IMR-90 (cell line): ENCODE measurements at regions not wholly inside any gene's neighbourhood (a gene's known extent, or its start where the extent isn't known, plus 50 kb on each side); places are given as distances from the start of the nearest gene placed in this dataset.

Source experiments
- ATAC-seq: fragments of 200-7000 bp; cut with Tn5 transposase; 2 replicates; pipeline ENCODE4 v1.9.1; 2020; ENCODE audit warnings: low read depth, mild to moderate bottlenecking, moderate library complexity
- BruUV-seq: library from RNA; stranded (reverse); fragments of 400-500 nt; replicated peaks from 2 replicates; lab custom pipeline; 2021; lab: Mats Ljungman, UMichigan
- CTCF ChIA-PET: fragments of 300-600 bp; formaldehyde crosslinking; extraction: SDS; loops from one replicate; lab custom pipeline; 2021; ENCODE audit warnings: antibody characterized with exemption; lab: Yijun Ruan, JAX
- POLR2A ChIA-PET: fragments of 300-600 bp; sonication (Branson Sonifier 250); formaldehyde crosslinking; loops from one replicate; lab custom pipeline; 2022; ENCODE audit warnings: antibody characterized with exemption; ENCODE audit not compliant: unreplicated experiment; lab: Charles Lee
- DNase-seq: peaks from one replicate; pipeline ENCODE4 v3.0.0; 2013
- H2AFZ ChIP-seq: replicated peaks from 2 replicates; pipeline ENCODE3; 2013; ENCODE audit warnings: low read length, mild to moderate bottlenecking; ENCODE audit not compliant: poor library complexity
- H2AK5ac ChIP-seq: 2 replicates; pipeline ENCODE4 v1.6.1; 2013; ENCODE audit warnings: low read depth, low read length, inconsistent platforms
- H2AK9ac ChIP-seq: replicated peaks from 2 replicates; pipeline ENCODE3; 2013; ENCODE audit warnings: mild to moderate bottlenecking, low read depth, low read length, moderate library complexity; ENCODE audit not compliant: poor library complexity
- H2BK120ac ChIP-seq: 2 replicates; pipeline ENCODE4 v1.6.1; 2013; ENCODE audit warnings: low read depth, low read length, inconsistent platforms
- H2BK15ac ChIP-seq: 3 replicates; pipeline ENCODE4 v1.6.1; 2013; ENCODE audit warnings: low read depth, low read length, inconsistent platforms
- H2BK20ac ChIP-seq: 2 replicates; pipeline ENCODE4 v1.6.1; 2013; ENCODE audit warnings: low read depth, mild to moderate bottlenecking, inconsistent platforms, low read length, moderate library complexity
- H2BK5ac ChIP-seq: 2 replicates; pipeline ENCODE4 v1.6.1; 2013; ENCODE audit warnings: mild to moderate bottlenecking, low read depth, low read length, inconsistent platforms; ENCODE audit not compliant: poor library complexity, severe bottlenecking
- H3K14ac ChIP-seq: replicated peaks from 2 replicates; pipeline ENCODE4 v1.6.1; 2013; ENCODE audit warnings: low read depth, low read length, inconsistent platforms
- H3K18ac ChIP-seq: 2 replicates; pipeline ENCODE4 v1.6.1; 2013; ENCODE audit warnings: low read depth, low read length, control low read depth
- H3K23ac ChIP-seq: 2 replicates; pipeline ENCODE4 v1.6.1; 2013; ENCODE audit warnings: low read depth, low read length, inconsistent platforms
- H3K27ac ChIP-seq: 2 replicates; pipeline ENCODE4 v1.5.1; 2013; ENCODE audit warnings: mild to moderate bottlenecking, control low read depth, low read length; ENCODE audit not compliant: insufficient read depth
- H3K27me3 ChIP-seq: 2 replicates; pipeline ENCODE4 v1.6.1; 2013; ENCODE audit warnings: low read length; ENCODE audit not compliant: control insufficient read depth, insufficient read depth
- H3K36me3 ChIP-seq: 2 replicates; pipeline ENCODE4 v1.6.1; 2013; ENCODE audit warnings: low read length, mixed read lengths; ENCODE audit not compliant: control insufficient read depth, insufficient read depth
- H3K4ac ChIP-seq: 2 replicates; pipeline ENCODE4 v1.6.1; 2013; ENCODE audit warnings: low read depth, low read length, inconsistent platforms
- H3K4me1 ChIP-seq: 2 replicates; pipeline ENCODE4 v1.6.1; 2013; ENCODE audit warnings: low read length, mixed read lengths; ENCODE audit not compliant: control insufficient read depth, insufficient read depth
- H3K4me2 ChIP-seq: 2 replicates; pipeline ENCODE4 v1.6.1; 2013; ENCODE audit warnings: low read depth, mild to moderate bottlenecking, control low read depth, low read length, moderate library complexity
- H3K4me3 ChIP-seq: 2 replicates; pipeline ENCODE4 v1.5.1; 2013; ENCODE audit warnings: low read depth, mild to moderate bottlenecking, control low read depth, low read length, moderate library complexity; ENCODE audit not compliant: insufficient read depth
- H3K56ac ChIP-seq: 2 replicates; pipeline ENCODE4 v1.6.1; 2013; ENCODE audit warnings: low read length, inconsistent platforms; ENCODE audit not compliant: insufficient read depth; ENCODE audit errors: extremely low read depth
- H3K79me1 ChIP-seq, 2 experiments: 2 replicates each; pipeline ENCODE4 v1.6.1; 2013; ENCODE audit warnings: low read length in 2 of 2, inconsistent platforms in 1 of 2, low read depth in 1 of 2
- H3K9ac ChIP-seq: 2 replicates; pipeline ENCODE4 v1.6.1; 2013; ENCODE audit warnings: low read depth, low read length, control low read depth
- H3K9me1 ChIP-seq: 2 replicates; pipeline ENCODE4 v1.6.1; 2013; ENCODE audit warnings: low read length, inconsistent platforms; ENCODE audit not compliant: insufficient read depth
- H3K9me3 ChIP-seq: 2 replicates; pipeline ENCODE4 v1.6.1; 2013; ENCODE audit warnings: low read length; ENCODE audit not compliant: control insufficient read depth, insufficient read depth
- H4K20me1 ChIP-seq: 2 replicates; pipeline ENCODE4 v1.6.1; 2013; ENCODE audit warnings: low read length, inconsistent platforms; ENCODE audit not compliant: insufficient read depth
- H4K5ac ChIP-seq: 2 replicates; pipeline ENCODE4 v1.6.1; 2013; ENCODE audit warnings: mild to moderate bottlenecking, low read depth, low read length, control low read depth
- H4K8ac ChIP-seq, 2 experiments: 2 replicates each; pipeline ENCODE4 v1.6.1; 2013; ENCODE audit warnings: low read depth in 2 of 2, low read length in 2 of 2, control low read depth in 1 of 2, inconsistent platforms in 1 of 2
- H4K91ac ChIP-seq: 2 replicates; pipeline ENCODE4 v1.6.1; 2013; ENCODE audit warnings: low read depth, low read length, inconsistent platforms; ENCODE audit not compliant: insufficient read depth
- BHLHE40 ChIP-seq: fragments of 150-350 bp; IDR thresholded peaks from 2 replicates; pipeline ENCODE4 v1.6.1; 2016; ENCODE audit warnings: mild to moderate bottlenecking, low read depth, low read length
- CEBPB ChIP-seq: IDR thresholded peaks from 2 replicates; pipeline ENCODE4 v1.6.1; 2012; ENCODE audit warnings: low read depth, low read length, improper control_type of control experiment
- CHD1 ChIP-seq: IDR thresholded peaks from 2 replicates; pipeline ENCODE4 v1.6.1; 2012; ENCODE audit warnings: low read depth, low read length, improper control_type of control experiment
- CTCF ChIP-seq: conservative IDR thresholded peaks from 2 replicates; pipeline ENCODE4 v1.5.1; 2012; ENCODE audit warnings: mild to moderate bottlenecking, low read depth, low read length, improper control_type of control experiment
- ELK1 ChIP-seq: fragments of 150-350 bp; IDR thresholded peaks from 2 replicates; pipeline ENCODE4 v1.6.1; 2016; ENCODE audit warnings: low read depth, mild to moderate bottlenecking, low read length, moderate library complexity, borderline replicate concordance
- FOS ChIP-seq: fragments of 150-350 bp; IDR thresholded peaks from 2 replicates; pipeline ENCODE4 v1.6.1; 2016; ENCODE audit warnings: low read depth, low read length
- MAFK ChIP-seq: IDR thresholded peaks from 2 replicates; pipeline ENCODE4 v1.6.1; 2012; ENCODE audit warnings: low read depth, low read length, improper control_type of control experiment
- MAZ ChIP-seq: IDR thresholded peaks from 2 replicates; pipeline ENCODE4 v1.6.1; 2012; ENCODE audit warnings: low read depth, mild to moderate bottlenecking, low read length, improper control_type of control experiment, moderate library complexity, borderline replicate concordance
- MXI1 ChIP-seq: IDR thresholded peaks from 2 replicates; pipeline ENCODE4 v1.6.1; 2012; ENCODE audit warnings: low read depth, mild to moderate bottlenecking, low read length, moderate library complexity, borderline replicate concordance
- NFE2L2 ChIP-seq: fragments of 150-350 bp; IDR thresholded peaks from 2 replicates; pipeline ENCODE4 v1.6.1; 2016; ENCODE audit warnings: low read depth, mild to moderate bottlenecking, low read length
- POLR2A ChIP-seq: IDR thresholded peaks from 2 replicates; pipeline ENCODE4 v1.6.1; 2012; ENCODE audit warnings: mild to moderate bottlenecking, low read depth, low read length
- RAD21 ChIP-seq: IDR thresholded peaks from 2 replicates; pipeline ENCODE4 v1.6.1; 2012; ENCODE audit warnings: low read length, improper control_type of control experiment
- RCOR1 ChIP-seq: IDR thresholded peaks from 2 replicates; pipeline ENCODE4 v1.6.1; 2012; ENCODE audit warnings: mild to moderate bottlenecking, low read length, improper control_type of control experiment; ENCODE audit not compliant: insufficient replicate concordance
- RFX5 ChIP-seq: IDR thresholded peaks from 2 replicates; pipeline ENCODE4 v1.8.0; 2012; ENCODE audit warnings: low read depth, mild to moderate bottlenecking, low read length, moderate library complexity
- SMC3 ChIP-seq: fragments of 150-350 bp; IDR thresholded peaks from 2 replicates; pipeline ENCODE4 v1.6.1; 2016; ENCODE audit warnings: low read depth, mild to moderate bottlenecking, antibody characterized with exemption, low read length, moderate library complexity
- USF2 ChIP-seq: fragments of 150-350 bp; IDR thresholded peaks from 2 replicates; pipeline ENCODE4 v1.6.1; 2017; ENCODE audit warnings: mild to moderate bottlenecking, antibody characterized with exemption, low read length, low read depth
- WGBS, 2 experiments: methylation state at CpG; one replicate each; pipeline versions ENCODE4 v1.1.5 to v1.1.7; 2013; ENCODE audit warnings: missing lambda C conversion rate in 2 of 2; ENCODE audit not compliant: insufficient read length in 1 of 2; ENCODE audit errors: extremely low coverage in 2 of 2; 5-methylcytosine and 5-hydroxymethylcytosine counted together
- dilution Hi-C: fragments of 300-500 bp; cut with HindIII; formaldehyde crosslinking; loops from one replicate; pipeline ENCODE4 v1.14.3; 2018; ENCODE audit warnings: low sequenced_read_pairs; ENCODE audit not compliant: unreplicated experiment
- in situ Hi-C: fragments of 300-500 bp; cut with MboI; formaldehyde crosslinking; loops from 3 replicates; pipeline ENCODE4 v1.14.3; 2019; ENCODE audit warnings: low sequenced_read_pairs, inconsistent platforms, mixed read lengths
- intact Hi-C: fragments of 100-400 bp; cut with micrococcal nuclease; formaldehyde crosslinking; loops from 2 replicates; pipeline ENCODE4 v1.10.0; 2022

GRCh38 chr17:83152227-83152744 is 72.9 kb downstream of the METRNL start:
- Histone ChIP-seq H3K4me1 (peaks cover 10% of the 10 kb centered on the region; the same call in 1 of the 2 replicates), H2BK5ac (no peak overlapping the region), H2BK120ac (peak overlapping the region; percentile 11), H3K27me3 (peaks cover 8% of the 10 kb centered on the region), H3K4me3 (no peak overlapping the region), H3K9ac (no peak overlapping the region), H3K9me3 (no peaks in the 10 kb centered on the region), H2BK15ac (no peak overlapping the region), H3K79me1 (no peaks in the 10 kb centered on the region), H3K56ac (no peak overlapping the region), H2BK20ac (no peak overlapping the region), H3K23ac (no peak overlapping the region), H3K14ac (0 out of 2 replicates have a peak overlapping the region, but pooled peaks have one; percentile 27), H3K9me1 (0 out of 2 replicates have a peak, but pooled peaks cover 2% of the 10 kb centered on the region), H4K20me1 (no peaks in the 10 kb centered on the region), H3K27ac (no peak overlapping the region), H2AK9ac (no peak overlapping the region), H4K8ac (no peak overlapping the region), H3K36me3 (no peaks in the 10 kb centered on the region), H2AFZ (no peak overlapping the region), H3K4ac (peak overlapping the region; percentile 19; the same call in 1 of the 2 replicates), H4K91ac (no peak overlapping the region; the same call in 1 of the 2 replicates), H3K18ac (no peak overlapping the region), H3K4me2 (no peak overlapping the region), H4K5ac (no peak overlapping the region), H2AK5ac (no peak overlapping the region)
- DNase-seq (no peak), ATAC-seq (no peak)
- ChIA-PET CTCF (no interaction called here), POLR2A (no interaction called here)
- in situ Hi-C loops (no loop called here), dilution Hi-C loops (no loop called here), intact Hi-C loops (no loop called here)
- no TSS peak for BruUV-seq
- 92% methylated on average over 21 of the region's 31 CpGs; no CpG with 5 or more reads in 1 of the 2 experiments for WGBS, 2 experiments
- TF ChIP-seq USF2, result no peak
- no peak for TF ChIP-seq SMC3
- no peak for TF ChIP-seq ELK1
- TF ChIP-seq CHD1, result no peak
- no peak for TF ChIP-seq CTCF
- TF ChIP-seq MAZ, result no peak
- TF ChIP-seq RCOR1, result no peak
- no peak for TF ChIP-seq RAD21
- no peak for TF ChIP-seq NFE2L2
- TF ChIP-seq MXI1, result no peak
- no peak for TF ChIP-seq POLR2A
- no peak for TF ChIP-seq CEBPB
- no peak for TF ChIP-seq BHLHE40
- no peak for TF ChIP-seq MAFK
- no peak for TF ChIP-seq RFX5
- no peak for TF ChIP-seq FOS
